GM19467 (cell line): ENCODE measurements at regions not wholly inside any gene's neighbourhood (a gene's known extent, or its start where the extent isn't known, plus 50 kb on each side); places are given as distances from the start of the nearest gene placed in this dataset.
"Not testable (repeated sequence)": the region's sequence is repeated elsewhere in the genome, so short reads cannot be mapped to it uniquely, and the experiment has no call there.

Experiments
- ATAC-seq: cut with Tn5 transposase; IDR thresholded peaks from one replicate; pipeline ENCODE4 v1.9.1; 2021; ENCODE audit warnings: mild to moderate bottlenecking, moderate library complexity; ENCODE audit not compliant: unreplicated experiment

DNA sequence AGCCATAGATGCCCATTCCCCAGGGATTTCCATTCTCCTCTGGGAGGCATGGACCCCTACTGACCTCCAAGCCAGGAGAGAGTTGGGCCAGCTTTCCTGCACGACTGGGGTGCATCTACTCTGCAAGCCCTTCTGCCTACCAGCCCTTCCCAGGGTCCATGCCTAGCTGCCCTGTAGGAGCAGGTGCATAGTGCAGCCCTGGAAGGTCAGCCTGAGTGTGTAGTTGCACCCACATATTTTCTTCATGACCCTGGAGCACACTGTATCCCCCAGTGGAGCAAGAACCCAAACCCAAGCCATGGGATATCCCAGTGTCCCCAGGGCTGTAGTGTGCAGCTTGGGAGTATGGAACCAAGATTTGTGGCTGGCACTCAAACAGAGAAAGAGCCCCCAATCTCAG is 155.6 kb upstream of the GOLGA6L22 start:
- not testable (repeated sequence) for ATAC-seq
